Stimulated activated CD8-positive, alpha-beta memory T cell treated with anti-CD3 and anti-CD28 coated beads, Interleukin-2, amount 100 ng/mL, for 48 hours (primary cell): ENCODE measurements at regions not wholly inside any gene's neighbourhood (a gene's known extent, or its start where the extent isn't known, plus 50 kb on each side); places are given as distances from the start of the nearest gene placed in this dataset.

Source experiments
- DNase-seq, 2 donors: peaks; one replicate each; pipeline ENCODE4 v3.0.0-alpha.2; 2020; ENCODE audit warnings: low read depth in 2 of 2

- no peak for DNase-seq
These were observed 105.4 kb upstream of the ESR1 start for GRCh38 chr6:151701911-151702562.

- no peak for DNase-seq
These were observed 104.4 kb upstream of the ESR1 start for GRCh38 chr6:151702851-151703658.

- peak in 1 of 2 donors; percentile 7 for DNase-seq
These were observed 103.1 kb upstream of the ESR1 start for GRCh38 chr6:151704383-151704782.

- DNase-seq, result no peak
These were observed 101.3 kb upstream of the ESR1 start for GRCh38 chr6:151705993-151706733.

GRCh38 chr6:151709329-151709728 lies 98.2 kb upstream of the ESR1 start:
- no peak for DNase-seq

- DNase-seq, result no peak
These were observed 91.0 kb upstream of the ESR1 start for GRCh38 chr6:151716526-151716932.

GRCh38 chr6:151719070-151719469 lies 88.4 kb upstream of the ESR1 start:
- no peak for DNase-seq

- DNase-seq, result no peak
These were observed 86.3 kb upstream of the ESR1 start for GRCh38 chr6:151721146-151721545.

GRCh38 chr6:151721671-151722070 lies 85.8 kb upstream of the ESR1 start:
- no peak for DNase-seq

- no peak for DNase-seq
These were observed 85.1 kb upstream of the ESR1 start for GRCh38 chr6:151722342-151722741.

GRCh38 chr6:151723152-151723551 lies 84.3 kb upstream of the ESR1 start:
- DNase-seq, result peak; percentile 5 to 11

GRCh38 chr6:151729829-151730495 lies 77.5 kb upstream of the ESR1 start:
- DNase-seq, result no peak

- no peak for DNase-seq
These were observed 77.0 kb upstream of the ESR1 start for GRCh38 chr6:151730496-151730870.

- DNase-seq, result no peak
These were observed 76.2 kb upstream of the ESR1 start for GRCh38 chr6:151731313-151731712.

GRCh38 chr6:151733680-151734320 lies 73.7 kb upstream of the ESR1 start:
- no peak for DNase-seq

- DNase-seq, result no peak
These were observed 69.2 kb upstream of the ESR1 start for GRCh38 chr6:151738267-151738666.

- no peak for DNase-seq
These were observed 68.5 kb upstream of the ESR1 start for GRCh38 chr6:151738960-151739359.

- no peak for DNase-seq
These were observed 66.7 kb upstream of the ESR1 start for GRCh38 chr6:151740820-151741219.

GRCh38 chr6:151747896-151748295 lies 59.6 kb upstream of the ESR1 start:
- DNase-seq, result no peak

GRCh38 chr6:151749341-151749740 lies 58.1 kb upstream of the ESR1 start:
- DNase-seq, result no peak

- DNase-seq, result no peak
These were observed 53.9 kb upstream of the ESR1 start for GRCh38 chr6:151753581-151753980.

- DNase-seq, result no peak
These were observed 50.0 kb upstream of the ESR1 start for GRCh38 chr6:151757506-151757955.
